Activated CD8-positive, alpha-beta memory T cell treated with anti-CD3 and anti-CD28 coated beads for 24 hours (primary cell): ENCODE measurements at regions not wholly inside any gene's neighbourhood (a gene's known extent, or its start where the extent isn't known, plus 50 kb on each side); places are given as distances from the start of the nearest gene placed in this dataset.
"Not testable (repeated sequence)": the region's sequence is repeated elsewhere in the genome, so short reads cannot be mapped to it uniquely, and the experiment has no call there.

ENCODE experiments used
- DNase-seq: peaks from one replicate; pipeline ENCODE4 v3.0.0-alpha.2; 2020

DNA sequence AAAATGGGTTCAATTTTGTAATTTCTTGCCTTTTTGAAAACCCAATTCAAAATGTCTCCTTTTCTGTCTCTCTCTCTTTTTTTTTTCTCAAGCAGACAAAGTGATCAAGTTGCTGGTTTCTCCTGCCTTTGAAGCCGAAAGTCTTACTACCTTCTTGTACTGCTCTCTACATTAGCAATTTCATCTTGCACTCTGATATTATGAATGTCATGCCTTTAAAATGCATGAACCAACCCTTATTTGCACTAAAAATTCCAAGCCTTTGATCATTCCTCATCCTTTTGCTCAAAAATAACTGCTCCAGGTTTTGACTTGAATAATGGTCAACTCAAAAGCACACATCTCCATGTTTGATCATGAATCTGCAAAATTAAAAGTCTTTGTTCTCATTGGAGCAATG lies 125.2 kb downstream of the CETN3 start:
- no peak for DNase-seq

DNA sequence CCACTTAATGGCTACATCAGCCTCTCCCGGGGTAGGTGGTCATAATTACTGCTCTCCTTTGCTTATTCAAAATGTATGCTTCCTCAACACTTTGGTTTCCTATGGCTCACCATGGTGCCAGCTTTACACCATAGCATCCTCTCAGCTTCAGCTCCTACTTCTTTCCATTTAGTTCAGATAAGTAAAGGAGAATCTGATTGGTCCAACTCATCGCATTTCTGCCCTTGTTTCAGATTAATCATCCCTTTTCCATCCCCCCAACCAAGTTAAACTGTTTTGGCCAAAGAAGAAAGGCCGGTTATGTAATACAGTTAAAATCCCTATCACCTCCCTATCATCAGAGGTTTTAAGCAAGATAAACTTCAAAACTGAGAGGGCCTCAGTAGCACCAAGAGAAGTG lies 130.5 kb downstream of the CETN3 start:
- DNase-seq, result no peak

DNA sequence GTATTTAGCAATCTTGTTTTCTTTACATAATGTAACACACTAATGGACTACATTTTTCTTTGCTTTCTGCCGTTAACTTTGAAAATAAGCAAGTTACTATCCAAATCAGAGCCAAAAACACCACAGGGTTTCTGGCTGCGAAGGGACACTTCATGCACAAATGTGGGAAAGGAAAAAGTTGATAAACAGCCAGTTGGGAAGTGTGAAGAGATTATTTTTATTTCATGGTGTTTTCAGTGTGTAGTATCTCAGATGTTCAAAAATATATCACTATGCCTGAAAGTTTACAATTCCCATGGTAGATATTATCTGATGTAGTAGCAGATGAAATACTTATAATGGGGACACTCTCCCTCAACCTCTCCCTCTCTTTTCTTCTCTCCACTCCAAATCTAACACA lies 135.3 kb downstream of the CETN3 start:
- no peak for DNase-seq

DNA sequence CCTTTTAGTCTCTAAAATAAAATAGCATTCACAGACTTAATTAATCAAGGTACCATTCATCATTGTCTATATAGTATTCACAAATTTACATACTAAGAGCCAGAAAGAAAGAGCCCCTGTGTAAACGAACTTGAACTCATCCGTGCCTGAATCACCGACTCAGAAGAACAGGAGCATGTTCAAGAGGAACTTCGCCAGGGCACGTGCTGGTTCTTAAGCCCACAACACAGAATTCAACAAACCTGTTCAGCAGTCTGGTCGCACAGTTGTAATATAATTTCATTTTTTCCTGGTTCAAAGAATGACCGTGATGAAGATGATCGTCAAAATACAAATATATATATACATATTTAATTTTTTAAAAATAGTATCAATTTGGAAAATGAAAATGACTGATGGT lies 141.9 kb downstream of the CETN3 start:
- DNase-seq, result no peak

DNA sequence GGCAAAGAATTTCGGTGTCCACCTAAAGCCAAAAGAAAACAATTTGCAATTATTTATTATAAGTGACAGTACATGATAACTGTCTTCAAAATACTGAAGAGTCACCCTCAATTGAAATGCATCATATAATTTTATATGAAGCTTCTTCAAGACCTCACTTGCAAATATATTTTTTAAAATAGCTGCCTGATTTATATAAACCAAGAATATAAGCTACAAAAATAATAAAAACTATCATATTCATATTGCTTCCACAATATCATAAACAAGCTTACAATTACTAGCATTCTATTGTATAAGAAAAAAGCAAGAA lies 144.1 kb downstream of the CETN3 start:
- DNase-seq, result no peak

DNA sequence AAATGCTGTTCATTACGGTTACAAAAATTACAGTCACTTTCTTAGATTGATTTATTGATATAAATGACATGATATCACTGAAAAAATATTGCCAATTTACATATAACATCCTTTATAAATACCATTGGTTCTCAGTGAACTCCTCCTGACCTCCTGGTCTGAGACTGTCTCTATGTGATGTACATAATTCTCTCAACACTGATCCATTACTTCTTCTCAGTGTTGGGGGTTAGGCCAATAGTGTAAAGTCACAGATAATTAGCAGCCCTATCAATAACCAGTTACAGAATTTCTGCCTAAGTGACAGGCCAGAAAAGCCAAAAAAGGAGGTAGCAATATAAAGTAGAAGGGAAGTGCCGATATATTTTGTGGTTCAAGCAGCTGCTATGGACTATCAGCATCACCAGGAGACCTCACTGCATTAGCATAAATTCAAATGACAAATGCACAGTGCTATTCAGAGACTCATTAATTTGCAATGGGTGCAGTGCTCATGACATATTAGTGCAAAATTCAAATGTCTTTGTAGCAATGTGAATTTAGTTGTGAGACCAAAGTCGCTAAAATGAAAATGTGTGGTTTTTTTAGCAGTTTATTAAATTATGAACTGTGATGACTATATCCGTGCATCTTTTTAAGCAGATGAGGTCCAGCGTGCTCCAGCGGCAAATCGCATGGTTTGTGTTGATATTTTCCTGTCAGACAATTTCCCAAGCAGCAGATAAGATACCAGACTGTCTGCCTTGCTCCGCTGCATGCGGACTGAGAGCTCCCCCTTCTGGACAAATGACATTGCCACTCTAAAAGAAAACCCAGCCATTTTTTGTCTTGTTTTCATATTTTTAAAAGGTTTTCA lies 144.6 kb downstream of the CETN3 start:
- DNase-seq, result peak; percentile 67

DNA sequence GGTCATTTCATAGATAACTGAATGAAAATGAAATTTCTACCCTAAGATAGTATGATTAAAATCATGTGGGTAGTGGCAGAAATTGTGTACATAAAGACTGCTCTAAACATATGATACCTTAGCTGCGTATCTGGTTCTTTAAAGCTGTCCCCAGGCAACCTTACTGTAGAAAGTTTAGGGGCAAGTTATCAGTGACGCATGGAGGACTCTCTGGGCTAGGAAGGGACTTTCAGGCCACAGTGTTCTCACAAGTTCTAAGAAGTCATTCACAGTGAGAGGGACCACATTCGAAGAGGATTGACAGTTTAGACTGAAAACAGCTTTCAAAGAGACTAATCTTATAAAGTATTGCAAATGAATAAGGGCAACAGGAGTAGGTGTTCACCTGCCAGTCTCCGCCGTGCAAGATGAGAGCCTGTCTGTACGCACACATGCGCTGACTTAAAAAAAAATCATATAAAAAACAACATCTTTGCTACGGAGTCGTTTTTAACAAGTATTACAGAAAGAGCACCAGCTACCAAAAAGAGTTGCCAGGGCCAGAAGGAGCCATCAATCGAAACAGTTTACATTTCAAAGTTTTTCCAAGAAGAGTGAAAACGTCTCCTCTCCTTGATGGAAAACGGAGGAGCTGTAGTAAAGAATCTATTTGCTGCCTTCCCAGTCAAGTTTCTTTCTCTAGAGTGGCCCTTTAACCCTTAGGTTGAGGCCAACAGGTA lies 146.3 kb downstream of the CETN3 start:
- no peak for DNase-seq

DNA sequence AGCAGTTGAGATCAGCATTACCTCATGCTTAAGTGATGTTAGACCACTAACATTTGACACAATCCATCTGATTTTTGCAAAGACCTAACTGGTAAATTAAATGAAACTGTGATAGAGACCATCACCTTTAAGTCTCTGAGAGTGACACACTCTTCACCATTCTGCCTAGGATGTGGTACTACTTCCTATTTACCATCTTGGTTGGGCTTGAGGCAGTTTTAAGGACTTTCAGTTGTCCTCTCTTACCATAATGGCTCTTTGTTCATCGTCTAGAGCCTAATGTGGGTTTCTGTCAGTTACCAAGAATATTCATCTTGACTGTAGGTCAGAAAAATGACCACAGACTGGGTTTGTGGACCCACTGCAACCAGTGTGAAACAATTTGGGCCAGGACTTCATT lies 158.1 kb downstream of the CETN3 start:
- no peak for DNase-seq

DNA sequence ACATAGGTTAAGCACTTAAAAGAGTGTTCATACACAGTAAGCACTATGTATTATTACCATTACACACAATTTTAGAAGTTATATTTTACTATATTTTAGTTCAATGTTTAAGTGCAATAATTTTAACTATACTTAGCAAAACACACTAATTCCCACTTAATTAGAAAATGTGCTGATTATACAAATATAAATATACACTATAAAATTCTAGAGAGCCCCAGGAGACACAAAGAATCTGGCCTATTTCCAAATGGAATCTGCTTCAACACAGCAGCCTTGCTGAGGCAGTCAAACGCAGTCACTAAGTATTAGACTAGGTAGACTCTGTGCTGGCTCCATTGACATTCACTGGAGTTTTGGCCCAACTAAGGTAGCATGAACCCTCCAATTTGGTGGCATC lies 160.9 kb downstream of the CETN3 start:
- DNase-seq, result no peak

DNA sequence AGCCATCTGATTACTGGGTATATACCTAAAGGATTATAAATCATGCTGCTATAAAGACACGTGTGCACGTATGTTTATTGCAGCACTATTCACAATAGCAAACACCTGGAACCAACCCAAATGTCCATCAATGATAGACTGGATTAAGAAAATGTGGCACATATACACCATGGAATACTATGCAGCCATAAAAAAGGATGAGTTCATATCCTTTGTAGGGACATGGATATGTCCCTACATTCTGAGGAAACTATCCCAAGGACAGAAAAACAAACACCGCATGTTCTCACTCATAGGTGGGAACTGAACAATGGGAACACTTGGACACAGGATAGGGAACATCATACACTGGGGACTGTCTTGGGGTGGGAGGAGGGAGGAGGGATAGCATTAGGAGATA lies 165.7 kb downstream of the CETN3 start:
- not testable (repeated sequence) for DNase-seq

DNA sequence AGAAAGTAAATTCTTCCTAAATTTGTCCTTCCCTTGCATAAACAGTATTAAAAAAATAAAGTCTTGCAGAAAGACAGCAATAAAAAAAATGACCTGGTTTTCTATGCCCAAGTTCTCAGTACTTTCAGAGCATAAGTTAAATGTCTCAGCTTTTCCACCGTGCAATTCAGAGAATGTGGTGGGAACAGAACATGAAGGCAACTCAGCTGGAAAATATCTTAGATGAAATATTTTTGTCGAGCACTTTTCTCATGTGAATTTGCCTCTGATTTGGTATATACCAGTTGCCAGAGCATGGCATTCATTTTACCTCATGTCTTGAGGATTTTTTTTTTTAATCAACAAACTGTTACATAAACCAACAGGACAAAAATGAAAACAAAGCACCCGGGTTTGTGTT lies 176.1 kb downstream of the CETN3 start:
- DNase-seq, result no peak

DNA sequence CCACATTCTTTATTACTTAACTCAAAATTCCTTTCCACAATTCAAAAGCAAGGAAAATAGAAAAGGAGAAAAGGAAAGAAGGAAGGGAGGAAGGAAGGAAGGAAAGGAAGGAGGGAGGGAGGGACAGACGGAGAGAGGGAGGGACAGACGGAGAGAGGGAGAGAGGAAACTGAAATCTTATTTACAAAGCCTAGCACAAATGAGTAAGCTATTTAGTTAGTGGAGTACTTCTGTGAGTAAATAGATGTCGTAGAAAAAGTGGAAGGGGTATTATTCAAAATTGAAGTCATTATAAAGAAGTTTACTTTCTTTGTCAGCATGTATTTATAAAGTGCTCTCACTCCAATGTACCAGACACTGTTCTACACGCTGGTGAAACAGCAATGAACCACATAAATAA lies 177.9 kb downstream of the CETN3 start:
- no peak for DNase-seq

DNA sequence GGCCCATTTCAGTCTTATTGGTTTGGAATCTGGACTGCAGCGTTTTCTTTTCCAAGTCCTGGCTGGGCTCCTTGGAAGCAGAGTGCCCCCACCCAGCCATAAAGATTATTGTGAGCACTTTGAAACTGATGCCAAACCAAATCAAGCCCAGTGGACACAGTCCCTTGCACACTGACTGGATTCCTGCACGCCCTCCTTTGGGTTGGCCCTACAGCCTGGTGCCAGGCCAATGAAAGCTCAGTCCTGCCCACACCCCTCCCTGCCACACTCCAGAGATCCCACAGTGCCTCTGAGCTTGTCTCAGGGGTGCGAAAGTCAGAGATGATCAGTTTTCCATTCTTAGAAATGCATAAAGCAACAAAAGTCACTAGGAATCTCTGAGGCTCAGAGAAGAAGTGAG lies 181.9 kb downstream of the CETN3 start:
- DNase-seq, result no peak

DNA sequence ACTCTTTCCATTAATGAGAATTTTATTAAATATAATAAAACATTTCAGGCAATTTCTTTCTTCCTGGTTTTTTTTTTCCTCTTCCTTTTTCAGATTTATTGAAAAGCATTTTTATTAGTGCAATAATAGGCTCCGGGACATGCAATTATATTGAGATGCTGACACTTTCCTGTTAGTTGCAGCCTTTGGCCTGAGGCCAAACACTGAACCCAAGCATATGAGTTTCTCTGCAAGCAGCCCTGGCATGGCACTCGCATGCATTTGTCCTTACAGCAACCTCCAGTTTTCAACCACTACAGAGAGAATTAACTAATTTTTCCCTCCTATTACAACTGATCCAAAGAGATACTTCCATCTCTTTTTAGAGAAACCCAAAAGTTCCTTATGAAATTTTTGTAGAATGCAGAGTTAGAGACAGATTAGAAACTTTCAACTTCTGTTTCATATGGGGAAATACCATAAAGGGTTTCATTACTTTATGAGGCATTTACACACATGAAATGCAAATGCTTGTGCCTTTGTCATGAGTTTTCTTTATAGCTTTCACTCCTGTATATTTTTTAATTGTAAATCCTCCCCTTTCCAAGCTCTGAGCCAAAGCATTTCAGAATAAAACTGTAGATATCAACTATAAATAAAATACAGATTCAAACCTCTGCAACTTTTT lies 183.0 kb downstream of the CETN3 start:
- DNase-seq, result no peak

DNA sequence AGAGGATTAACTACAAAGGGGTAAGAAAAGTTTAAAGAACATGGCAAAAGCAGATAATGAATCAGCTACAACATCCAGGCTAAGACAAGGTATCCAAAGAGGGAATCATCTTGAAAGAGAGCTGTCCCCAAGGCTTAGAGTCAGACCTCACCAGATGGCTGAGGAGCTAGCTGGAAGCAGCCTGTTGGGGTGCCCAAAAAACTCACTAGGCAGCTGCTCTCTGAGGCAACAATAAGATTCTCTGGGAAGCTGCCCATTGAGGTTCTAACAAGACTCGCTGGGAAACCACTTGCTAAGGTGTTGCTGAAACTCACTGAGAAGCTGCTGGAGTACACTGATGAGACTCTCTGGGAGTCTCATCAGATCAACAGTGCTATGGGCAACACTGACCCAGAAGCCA lies 185.2 kb downstream of the CETN3 start:
- DNase-seq, result no peak

DNA sequence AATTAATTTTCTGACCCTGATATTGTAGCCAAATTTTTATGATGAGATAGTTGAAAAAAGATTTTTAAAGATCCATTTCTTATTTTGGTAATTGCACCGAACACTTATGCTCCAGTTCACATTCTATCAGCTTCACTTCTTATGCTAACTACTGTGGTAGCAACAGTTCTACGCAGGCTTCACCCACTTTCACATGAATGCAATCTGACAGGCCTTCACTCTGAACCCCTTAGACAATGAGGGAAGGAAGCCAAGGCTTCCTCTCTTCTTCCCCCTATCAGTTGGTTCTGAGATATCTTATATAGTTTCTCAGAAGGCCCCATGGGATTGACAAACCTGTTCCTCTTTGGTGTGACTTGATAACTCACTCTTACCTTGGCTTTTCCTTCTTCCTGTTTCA lies 185.8 kb downstream of the CETN3 start:
- no peak for DNase-seq

DNA sequence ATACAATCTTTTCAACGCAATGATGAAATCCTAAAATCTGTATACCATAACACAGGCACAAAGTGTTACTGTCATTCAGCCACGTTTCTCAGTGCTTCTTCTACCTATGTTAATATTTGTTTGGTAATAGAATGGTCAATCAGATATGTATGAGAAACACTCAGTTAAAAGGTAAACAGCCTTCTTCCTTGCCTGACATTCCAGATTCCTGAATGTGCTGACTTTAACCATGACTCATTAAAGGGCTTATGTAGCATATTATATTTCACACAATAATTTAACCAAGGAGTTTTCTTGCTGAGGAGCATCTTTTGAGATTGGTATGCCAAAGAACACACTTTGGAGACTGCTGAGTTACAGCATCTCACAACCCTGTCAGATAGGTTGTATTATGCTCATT lies 187.6 kb downstream of the CETN3 start:
- no peak for DNase-seq

DNA sequence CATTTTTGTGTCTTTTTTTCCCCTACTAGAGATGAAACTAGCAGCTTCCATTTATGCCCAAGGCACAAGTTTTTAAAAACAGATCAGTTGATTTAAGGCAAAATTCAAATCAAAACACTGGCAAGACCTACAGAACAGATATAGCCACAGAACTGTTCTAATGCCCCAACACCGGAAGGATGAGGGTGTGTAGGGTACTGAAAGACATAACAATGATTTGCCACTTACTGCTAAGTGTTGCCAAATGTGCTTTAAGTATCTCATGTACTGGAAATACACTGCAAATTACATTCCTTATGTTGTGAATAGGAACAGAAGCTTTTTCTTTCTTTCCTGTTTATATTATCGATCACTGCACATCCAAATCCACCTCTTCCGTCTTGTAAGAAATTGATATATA lies 189.0 kb downstream of the CETN3 start:
- DNase-seq, result no peak

DNA sequence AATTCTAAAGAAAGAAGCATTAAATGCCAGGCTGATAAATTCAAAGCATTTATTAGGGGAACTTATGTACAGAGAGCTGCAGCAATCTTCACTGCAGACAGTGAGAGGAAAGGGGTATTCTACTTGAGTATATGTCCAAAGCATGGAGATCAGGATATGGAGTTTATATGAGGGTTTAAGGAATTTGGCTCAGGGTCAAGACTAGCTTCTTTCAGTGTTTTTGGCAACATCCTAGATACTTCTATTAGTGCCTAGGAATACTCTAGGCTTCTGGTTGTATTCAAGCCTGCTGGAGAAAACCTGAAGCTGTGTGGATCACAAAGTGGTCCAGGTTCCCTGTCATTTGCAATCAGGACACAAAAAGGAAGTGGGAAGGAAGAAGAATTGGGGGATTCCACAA lies 194.6 kb downstream of the CETN3 start:
- DNase-seq, result no peak

DNA sequence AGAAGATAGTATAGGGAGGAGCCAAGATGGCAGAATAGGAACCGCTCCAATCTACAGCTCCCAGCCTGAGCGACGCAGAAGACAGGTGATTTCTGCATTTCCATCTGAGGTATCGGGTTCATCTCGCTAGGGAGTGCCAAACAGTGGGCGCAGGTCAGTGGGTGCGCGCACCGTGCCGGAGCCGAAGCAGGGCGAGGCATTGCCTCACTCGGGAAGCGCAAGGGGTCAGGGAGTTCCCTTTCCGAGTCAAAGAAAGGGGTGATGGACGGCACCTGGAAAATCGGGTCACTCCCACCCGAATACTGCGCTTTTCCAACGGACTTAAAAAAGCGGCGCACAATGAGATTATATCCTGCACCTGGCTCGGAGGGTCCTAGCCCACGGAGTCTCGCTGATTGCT lies 201.2 kb downstream of the CETN3 start:
- DNase-seq, result not testable (repeated sequence)

DNA sequence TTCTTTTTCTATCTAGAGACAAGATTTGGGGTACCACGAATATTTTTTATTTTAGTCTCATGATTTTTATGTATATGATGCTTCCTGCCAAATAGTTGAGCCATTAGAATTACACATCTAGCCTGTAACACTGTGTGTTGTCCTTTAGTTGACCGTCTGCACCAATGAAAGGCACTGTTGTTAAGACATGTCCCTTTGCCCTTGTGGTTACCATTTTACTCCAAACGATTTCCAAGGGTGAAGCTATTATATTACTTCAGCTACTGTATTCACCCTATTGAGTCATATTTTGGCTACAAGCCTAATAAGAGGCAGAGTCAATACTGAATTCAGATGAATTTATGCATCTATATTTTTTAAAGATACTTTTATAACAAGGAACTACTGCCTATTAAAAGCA lies 207.6 kb downstream of the CETN3 start:
- no peak for DNase-seq

DNA sequence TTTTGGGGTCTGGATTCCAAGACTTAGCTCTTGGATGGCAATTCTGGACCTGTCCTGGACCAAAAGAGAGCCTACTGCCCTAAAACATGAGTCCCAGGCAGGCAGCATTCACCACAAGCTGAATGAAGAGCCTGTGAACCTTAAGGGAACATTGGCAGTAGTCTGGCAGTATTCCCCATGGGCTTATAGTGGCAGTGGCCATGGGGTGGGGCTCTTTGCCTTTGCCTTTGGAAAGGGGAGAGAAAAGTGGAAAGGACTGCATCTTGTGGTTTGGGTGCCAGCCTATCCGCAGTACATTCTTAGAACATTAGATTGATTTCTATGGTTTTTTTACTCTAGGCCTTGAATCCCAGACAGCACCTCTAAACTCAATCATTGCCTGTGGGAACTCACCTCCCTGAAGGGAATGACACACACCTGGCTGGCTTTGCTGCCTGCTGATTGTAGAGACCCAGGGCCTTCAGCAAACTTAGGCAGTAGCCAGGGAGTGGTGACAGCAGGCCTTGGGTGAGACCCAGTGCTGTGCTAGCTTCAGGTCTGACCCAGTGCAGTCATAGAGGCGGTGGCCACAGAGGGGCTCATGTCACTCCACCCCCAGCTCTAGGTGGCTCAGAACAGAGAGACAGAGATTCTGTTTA lies 216.3 kb downstream of the CETN3 start:
- no peak for DNase-seq

DNA sequence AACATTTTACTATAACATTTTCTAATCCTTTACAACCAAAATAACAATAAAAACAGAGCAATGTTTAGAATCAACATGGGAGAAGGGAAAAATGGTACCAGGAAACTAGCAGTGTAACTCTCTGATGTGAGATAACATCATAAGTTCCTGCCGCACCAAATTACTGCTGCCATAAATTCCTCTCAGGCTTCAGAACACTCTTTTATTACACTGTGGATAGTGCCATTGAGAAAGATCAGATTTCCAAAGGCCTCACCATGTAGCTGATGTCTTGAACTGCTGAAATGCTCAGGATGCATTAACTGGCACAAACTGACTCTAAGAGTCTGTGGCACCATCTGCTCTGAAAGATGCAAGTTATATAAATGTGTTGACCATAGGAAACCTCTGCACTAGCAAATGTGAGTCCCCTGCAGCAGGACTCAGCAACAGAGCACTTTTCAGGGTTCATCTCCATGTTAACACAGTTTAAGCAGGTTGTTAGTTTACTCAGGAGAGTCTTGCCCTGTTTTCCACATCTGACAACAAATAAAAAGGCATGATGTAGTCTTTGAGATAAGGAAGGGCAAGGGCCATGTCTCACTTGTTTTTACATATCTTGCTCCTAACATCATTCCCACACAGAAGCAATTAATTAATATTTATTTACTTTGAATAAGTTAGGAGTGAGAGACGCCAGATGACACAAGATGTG lies 218.1 kb downstream of the CETN3 start:
- no peak for DNase-seq
